ENCODE measurements at regions not wholly inside any gene's neighbourhood (a gene's known extent, or its start where the extent isn't known, plus 50 kb on each side); places are given as distances from the start of the nearest gene placed in this dataset.

DNA sequence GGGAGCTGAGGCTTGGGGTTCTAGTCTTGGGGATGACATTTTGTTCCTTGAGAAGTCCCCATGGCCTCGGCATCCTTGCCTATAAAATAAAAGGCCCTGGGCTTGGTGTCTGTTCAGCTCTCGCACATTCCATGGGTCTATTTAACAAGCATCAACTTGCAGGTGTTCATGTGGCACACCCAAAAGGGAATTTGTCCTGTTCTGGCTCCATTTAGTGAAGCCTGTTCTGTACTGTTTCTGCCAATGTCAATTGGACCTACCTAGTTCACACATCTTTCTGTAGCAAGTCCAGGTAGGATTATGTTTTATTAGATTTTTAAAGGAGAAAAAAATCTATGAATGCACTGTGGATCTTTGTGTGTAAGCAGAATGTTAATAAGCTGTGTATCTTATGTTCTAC is 262.0 kb downstream of the HIVEP2 start:
- DNase-seq, result no peak

DNA sequence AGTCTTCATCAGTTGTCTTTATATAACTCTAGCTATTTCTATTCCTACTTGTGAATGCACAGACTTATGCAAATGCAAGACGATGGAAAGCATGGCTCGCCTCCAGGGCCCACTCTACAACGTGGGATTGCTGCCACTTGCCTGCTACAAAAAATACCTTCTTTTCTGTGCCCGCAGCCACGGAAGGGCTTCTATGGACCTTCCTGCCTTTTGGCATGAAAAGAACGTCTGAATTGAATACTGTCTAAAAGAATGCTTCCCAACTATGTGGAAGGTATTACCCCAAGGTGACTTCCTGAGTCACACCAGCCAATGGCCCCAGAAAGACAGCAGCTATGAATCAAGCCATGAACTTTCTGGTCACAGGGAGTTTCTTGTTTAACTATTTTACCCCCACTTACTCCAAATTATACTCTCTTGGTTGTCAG is 261.2 kb downstream of the HIVEP2 start:
- DNase-seq, result no peak

DNA sequence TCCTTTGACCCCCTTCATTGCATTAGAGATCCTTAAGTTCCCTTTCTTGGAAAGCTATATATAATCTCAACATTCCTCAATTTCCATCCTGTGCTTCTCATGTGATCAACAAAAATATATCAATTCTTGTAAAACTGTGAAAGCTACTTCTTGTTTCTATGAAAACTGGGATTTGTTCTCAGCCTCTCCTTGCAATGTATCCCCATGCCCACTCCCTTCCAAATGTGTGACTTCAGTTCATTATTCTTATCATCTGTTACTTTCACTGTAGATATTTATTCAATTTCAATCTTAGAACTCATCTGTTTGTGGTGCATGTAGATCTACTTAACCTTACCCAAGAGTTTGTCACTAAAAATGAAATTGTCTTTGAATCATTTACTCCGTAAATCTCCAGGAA is 260.6 kb downstream of the HIVEP2 start:
- DNase-seq, result no peak

DNA sequence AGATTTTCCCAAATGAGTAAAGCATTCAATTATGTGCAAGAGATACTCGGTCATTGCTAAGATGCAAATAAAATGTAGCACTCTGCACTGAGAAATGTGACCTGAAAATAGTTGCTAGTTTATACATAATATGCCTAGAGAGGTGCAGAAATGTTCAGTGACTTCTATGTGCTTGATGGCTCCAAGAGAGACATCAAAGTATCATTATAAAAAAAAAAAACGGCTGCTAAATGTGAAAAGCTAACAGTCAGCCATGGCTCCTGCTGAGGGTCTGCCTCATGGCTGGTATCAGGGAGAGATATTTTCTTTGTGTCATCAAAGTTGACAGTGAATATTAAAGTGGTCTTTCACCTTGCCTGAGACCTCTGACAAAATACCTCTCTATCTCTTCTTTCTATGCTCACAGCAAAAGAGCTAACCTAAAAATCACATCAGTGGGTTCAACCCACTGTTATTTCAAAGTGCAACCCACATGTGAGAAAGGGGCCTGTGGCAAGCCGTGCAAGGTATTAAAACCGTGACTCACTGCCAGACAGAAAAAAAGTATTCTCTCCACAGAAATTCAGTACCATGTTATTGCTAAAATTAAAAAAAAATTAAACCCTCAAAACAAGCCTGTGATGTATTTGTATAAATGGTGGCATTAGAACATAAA is 259.0 kb downstream of the HIVEP2 start:
- no peak for DNase-seq

DNA sequence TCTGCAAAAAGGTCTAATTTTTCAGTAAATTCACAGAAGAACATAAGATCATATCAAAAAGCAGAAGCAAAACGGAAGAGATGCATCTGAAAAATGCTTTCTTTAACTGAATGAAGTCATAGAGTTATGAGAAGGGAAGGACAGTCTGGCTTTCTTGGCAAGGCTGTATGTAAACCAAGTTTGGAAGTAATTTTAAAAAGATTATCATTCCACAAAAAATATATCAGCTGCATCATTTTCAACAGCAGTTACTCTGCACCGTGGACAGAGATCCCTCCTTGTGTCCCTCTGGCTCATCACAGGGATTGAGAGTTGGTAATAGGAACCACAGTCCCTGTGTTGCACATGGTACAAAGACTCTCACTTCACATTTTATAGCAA is 258.5 kb downstream of the HIVEP2 start:
- no peak for DNase-seq

DNA sequence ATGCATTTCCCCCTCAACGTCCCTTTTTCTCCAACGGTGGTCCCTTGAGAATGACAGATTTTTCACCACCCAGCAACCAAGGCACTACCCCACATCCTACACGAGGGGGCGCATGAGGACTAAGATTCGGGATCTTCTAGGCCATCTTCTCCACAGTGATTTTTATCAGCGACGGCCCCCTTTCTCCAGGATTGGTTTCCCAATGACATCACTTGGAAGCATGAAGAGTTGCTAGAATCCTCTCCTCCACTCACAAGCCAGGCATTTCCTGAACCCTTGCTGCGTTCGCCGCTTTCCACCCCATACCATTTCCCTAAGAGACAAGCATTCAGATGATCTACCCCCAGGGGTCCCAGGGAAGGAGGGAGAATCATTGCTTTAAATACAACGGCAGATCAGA is 252.0 kb downstream of the HIVEP2 start:
- DNase-seq, result peak; percentile 95

DNA sequence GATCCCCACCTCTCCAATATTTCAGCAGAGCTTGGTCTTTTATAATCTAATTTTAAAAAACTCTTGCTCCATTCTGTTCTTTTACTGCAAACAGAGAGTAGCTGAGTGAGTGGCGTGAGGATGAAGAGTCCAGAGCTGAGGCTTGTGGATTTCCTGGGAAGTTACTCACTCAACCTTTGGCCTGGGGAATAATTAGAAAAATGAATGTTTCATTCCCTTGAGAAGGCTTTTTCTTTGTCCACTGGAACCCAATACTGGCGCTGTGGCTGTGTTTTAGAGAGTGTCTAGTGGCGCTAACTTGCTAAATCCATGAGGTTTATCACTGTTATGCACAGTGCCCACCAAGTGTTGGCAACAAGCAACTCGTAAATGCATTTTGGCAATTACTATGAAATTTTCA is 251.5 kb downstream of the HIVEP2 start:
- peak; percentile 27 for DNase-seq

DNA sequence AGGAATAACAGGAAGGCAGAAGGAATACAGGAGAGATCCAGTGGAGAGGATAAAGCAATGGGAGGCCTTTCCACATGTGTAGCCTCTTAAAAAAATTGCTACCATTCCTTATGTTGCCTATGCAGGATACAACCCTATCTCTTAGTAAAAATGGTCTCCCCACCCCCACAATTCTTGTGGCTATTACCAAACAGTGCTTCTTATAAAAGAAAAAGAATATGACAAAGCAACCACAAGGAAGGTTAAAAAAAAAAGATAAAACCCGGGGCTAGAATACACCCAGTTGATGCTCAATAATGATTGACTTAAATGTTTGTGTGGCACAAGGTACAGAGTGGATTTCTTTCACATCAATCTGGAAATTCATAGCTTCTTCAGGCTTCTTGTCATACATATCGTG is 250.9 kb downstream of the HIVEP2 start:
- no peak for DNase-seq

DNA sequence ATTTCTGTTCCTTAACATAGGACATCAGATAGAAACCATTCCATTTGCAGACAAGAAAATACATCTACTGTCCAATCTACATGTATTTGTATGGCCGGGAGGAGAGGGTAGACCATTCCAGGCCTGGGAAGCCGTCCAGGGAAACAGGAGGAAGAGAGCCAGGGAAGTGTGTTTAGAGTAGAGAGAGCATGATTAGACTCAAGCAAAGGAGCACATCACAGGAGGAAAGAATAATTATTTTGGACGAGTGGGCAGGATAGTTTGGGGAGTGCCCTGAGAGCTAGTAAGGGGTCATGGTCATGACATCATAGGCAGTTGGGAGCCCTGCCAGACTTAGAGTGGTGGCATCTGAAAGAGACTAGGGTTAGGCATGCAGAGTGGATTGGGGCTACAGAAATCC is 250.0 kb downstream of the HIVEP2 start:
- no peak for DNase-seq

DNA sequence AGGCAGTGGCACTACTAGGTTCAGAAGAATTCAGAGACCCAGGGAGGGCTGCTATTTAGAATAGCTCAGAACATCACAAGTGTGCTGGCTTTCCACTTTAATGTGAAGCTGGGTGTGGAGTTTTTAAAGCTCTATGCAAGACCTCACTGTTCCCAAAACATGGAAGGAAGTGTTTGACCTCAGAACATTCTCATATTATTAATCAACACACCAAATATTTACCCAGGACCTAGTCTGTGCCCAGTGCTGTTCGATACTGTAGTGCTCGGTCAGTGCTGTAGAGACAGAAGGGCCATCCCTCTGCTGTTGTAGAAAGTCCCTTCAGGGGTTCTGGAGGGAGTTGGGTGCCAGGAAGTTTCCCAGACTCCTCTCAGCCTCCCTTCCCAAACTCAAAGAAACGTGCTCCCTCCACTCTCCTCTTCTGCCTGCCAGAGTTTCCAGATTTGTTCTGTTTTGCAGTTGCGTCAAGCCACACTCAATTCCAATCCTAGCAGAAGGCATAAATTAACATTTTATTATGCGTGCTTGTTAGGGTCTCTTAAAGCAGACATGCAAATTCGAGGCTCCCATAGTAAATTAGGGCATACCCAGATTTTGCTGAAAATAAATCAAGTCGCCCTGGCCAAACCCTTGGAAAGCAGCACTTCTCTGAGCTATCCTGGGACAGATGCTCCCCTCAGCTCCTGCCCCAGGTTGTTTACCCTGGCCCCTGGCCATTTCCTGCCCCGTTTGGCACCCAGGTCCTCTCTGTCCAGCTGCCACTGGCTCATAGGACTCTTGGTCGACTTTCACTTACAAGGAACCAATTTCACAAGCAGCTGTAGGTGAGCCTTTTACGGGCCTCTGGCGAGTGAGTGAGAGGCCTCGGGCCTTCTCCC is 248.6 kb downstream of the HIVEP2 start:
- DNase-seq, result no peak

DNA sequence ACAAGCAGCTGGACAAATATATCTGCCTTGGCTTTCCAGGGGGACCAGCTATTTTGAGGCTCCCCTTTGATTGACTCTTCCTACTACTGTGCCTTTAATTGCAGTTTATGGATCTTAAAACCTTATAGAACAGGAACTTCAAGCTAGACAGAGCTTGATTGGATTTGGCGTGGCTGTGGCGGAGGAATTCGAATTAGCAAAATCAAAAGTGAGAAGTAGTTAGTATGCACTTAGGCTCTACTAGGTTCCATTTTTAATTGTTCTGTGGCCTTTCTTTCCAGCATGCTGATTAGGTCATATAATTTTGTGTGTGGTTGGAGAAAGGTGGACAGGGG is 248.0 kb downstream of the HIVEP2 start:
- no peak for DNase-seq

DNA sequence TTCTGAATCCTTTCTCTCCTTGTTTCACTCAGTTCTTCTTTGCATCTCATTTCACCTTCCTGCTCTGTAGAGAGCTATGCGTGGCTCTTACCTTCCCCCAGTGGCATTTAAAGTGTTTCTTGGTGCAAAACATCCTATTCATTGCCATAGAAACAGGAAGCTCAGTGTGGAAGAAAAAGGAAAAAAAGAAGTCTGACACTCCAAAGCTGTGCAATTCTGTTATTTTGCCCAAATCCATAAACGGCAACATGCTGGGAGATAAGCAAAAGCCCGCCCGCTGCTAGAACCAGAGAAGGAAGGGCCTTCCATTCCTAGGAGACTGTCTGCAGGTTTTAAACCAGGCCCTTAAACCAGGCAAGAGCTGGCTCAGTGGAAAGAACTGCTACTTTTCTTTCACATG is 247.1 kb downstream of the HIVEP2 start:
- no peak for DNase-seq

DNA sequence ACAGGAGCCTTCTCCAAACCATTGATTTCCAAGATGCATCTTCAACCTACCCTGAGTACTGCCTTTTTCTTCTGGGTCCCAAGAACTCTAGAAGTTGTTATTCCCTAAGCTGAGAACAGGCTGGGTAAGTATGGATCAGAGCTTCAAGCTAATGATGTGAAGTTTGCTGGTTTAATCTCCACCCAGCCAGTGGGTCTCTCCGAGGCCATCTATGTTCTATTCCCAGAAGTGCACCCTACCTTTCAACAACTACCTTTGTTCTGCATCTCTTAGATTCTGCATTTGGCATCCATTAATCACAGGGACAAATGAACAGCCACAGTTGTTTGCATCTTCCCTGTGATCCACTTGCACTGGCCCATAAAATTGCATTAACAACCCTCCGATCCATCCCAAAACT is 246.2 kb downstream of the HIVEP2 start:
- DNase-seq, result no peak

DNA sequence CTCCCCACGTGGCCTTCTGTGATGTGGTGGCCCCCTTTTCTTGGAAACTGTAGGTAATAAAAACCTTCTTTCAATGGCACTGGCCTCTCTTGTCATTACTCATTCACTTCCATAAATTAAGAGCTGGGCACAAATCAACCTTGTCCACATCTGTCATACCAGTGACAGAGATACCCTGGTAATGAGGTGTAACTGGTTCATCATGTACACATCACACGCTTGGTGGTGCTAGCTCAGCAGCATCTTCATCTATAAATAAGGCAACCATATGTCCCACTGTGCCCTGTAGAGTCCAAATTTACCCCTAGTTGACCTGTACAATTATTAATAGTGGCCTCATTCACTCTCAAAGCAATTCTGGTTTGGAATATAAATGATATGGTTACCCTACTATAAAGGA is 245.6 kb downstream of the HIVEP2 start:
- no peak for DNase-seq

DNA sequence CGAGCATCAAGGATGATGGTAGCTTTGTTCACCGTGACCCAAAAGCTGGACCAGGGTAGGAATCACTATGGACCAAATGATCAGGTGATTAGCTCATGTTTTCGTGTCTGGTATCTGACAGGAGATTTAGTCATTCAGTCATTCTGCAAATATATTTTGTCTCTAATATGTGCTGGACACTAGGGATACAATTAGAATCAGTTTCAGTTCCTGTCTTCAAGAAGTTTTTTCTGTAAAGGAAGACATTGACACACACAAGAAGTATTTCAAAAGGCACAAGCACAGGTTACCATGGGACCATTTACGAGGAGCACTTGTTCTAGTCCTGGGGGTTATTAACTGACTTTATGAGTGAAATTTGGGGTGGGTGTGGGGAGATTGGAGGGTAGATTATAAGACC is 244.9 kb downstream of the HIVEP2 start:
- DNase-seq, result no peak

DNA sequence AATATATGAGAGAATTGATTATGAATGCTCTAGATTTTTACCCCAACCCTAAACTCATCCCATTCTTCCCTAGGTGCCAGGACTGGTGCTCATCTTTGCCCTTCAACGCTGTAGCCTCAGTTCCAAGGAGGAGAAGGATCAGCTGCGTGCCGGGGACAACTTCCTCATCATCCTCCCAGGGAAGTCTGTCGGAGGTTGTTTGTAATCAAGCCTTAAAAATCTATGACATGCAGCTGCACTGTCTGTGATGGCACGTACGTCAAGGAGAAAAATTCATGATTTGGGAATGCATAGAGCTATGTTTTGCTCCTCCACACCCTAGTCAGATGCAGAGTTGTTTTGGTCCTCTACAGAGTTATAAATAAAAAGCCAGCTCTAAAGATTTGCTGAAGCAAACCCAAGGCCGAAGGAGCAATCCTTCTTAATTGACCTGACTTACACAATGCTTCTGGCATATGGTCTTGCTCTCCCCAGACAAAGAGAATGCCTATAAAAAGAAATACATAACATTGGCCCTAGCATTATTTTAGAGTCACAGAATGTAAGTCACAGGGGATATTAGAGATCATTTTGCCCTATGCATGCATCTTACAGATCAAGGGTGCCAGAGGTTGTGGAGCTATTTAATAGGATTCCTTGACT is 244.2 kb downstream of the HIVEP2 start:
- DNase-seq, result no peak
